ENCODE measurements at regions not wholly inside any gene's neighbourhood (a gene's known extent, or its start where the extent isn't known, plus 50 kb on each side); places are given as distances from the start of the nearest gene placed in this dataset.

DNA sequence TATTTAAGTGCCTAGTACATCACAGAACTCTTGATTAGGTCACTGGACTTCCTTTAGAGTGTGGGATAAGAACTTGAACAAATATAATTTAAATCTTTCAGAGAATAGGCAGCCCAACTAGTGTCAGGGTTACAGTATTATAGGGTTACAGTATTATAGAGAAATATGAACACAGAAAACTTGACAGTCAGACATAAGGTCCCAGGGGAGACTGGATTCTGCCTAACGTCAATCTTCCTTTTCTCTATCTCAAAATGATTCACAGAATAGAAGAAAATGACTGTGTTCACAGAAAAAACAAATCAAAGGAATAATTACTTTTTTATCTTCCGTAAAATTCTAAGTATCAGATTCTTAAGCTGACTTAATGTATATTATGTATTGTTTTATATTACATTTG is 623.8 kb downstream of the HTR1B start:
- POLR2A ChIA-PET: no interaction called here
- DNase-seq: no peak
- CTCF ChIA-PET: no interaction called here
- Mint-ChIP-seq H3K27ac (ENCODE audit: unreplicated experiment) (no peak overlapping the region), H3K4me3 (ENCODE audit: unreplicated experiment) (no peak overlapping the region), H3K36me3 (ENCODE audit: insufficient read depth, unreplicated experiment) (no peaks in the 10 kb centered on the region), H3K4me1 (ENCODE audit: low read depth, unreplicated experiment) (no peaks in the 10 kb centered on the region), H3K27me3 (ENCODE audit: insufficient read depth, unreplicated experiment) (no peaks in the 10 kb centered on the region), H3K9me3 (ENCODE audit: unreplicated experiment) (peaks cover 8% of the 10 kb centered on the region)
- Histone ChIP-seq H3K9me3 (no peaks in the 10 kb centered on the region), H3K4me1 (no peaks in the 10 kb centered on the region), H3K4me3 (ENCODE audit: low read depth, low read length) (no peak overlapping the region), H3K27me3 (replicated peaks; ENCODE audit: control insufficient read depth, insufficient read depth, low read length) (no peaks in the 10 kb centered on the region), H3K36me3 (ENCODE audit: control insufficient read depth, insufficient read depth, low read length) (no peaks in the 10 kb centered on the region)
- intact Hi-C loops (cut with micrococcal nuclease; ENCODE audit: unreplicated experiment): no loop called here
- TF ChIP-seq, protein P1, sequence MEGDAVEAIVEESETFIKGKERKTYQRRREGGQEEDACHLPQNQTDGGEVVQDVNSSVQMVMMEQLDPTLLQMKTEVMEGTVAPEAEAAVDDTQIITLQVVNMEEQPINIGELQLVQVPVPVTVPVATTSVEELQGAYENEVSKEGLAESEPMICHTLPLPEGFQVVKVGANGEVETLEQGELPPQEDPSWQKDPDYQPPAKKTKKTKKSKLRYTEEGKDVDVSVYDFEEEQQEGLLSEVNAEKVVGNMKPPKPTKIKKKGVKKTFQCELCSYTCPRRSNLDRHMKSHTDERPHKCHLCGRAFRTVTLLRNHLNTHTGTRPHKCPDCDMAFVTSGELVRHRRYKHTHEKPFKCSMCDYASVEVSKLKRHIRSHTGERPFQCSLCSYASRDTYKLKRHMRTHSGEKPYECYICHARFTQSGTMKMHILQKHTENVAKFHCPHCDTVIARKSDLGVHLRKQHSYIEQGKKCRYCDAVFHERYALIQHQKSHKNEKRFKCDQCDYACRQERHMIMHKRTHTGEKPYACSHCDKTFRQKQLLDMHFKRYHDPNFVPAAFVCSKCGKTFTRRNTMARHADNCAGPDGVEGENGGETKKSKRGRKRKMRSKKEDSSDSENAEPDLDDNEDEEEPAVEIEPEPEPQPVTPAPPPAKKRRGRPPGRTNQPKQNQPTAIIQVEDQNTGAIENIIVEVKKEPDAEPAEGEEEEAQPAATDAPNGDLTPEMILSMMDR (IDR thresholded peaks at IDR 0.05; ENCODE audit: insufficient read depth in 1 of 2, low read depth in 1 of 2, low read length in 1 of 2, severe bottlenecking in 1 of 2, unreplicated experiment in 1 of 2): no peak
- BruUV-seq (replicated peaks): no TSS peak

DNA sequence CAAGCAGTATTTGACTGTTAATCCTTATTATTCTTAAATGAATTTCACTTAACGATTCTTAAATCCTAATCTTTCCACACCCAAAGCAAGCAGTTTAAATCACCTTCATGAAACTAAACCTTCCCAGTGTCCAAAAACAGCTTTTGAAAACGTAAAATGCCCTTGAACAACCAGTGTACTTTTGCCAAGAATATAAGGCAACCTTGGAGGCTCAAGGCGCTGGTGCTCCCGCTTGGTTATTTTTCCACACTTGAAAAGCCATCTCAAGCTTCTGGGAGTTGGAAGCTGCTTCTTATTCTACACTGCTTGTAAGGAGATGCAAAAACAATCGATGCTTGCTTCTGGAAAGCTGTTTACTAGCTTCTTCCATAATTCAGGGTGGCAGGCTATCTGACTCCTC is 625.7 kb downstream of the HTR1B start:
- Mint-ChIP-seq H3K9me3 (ENCODE audit: unreplicated experiment) (no peaks in the 10 kb centered on the region), H3K36me3 (ENCODE audit: insufficient read depth, unreplicated experiment) (no peaks in the 10 kb centered on the region), H3K4me3 (ENCODE audit: unreplicated experiment) (no peak overlapping the region), H3K4me1 (ENCODE audit: low read depth, unreplicated experiment) (no peaks in the 10 kb centered on the region), H3K27ac (ENCODE audit: unreplicated experiment) (no peak overlapping the region), H3K27me3 (ENCODE audit: insufficient read depth, unreplicated experiment) (no peaks in the 10 kb centered on the region)
- H3K9me3 ChIP-seq: no peaks in the 10 kb centered on the region
- intact Hi-C loops (cut with micrococcal nuclease; ENCODE audit: unreplicated experiment): no loop called here
- ChIA-PET CTCF (no interaction called here), POLR2A (no interaction called here)
- no peaks in the 10 kb centered on the region for H3K4me1 ChIP-seq
- TF ChIP-seq, protein P1 (IDR thresholded peaks at IDR 0.05; ENCODE audit: insufficient read depth in 1 of 2, low read depth in 1 of 2, low read length in 1 of 2, severe bottlenecking in 1 of 2, unreplicated experiment in 1 of 2): no peak
- no TSS peak for BruUV-seq (replicated peaks)
- H3K4me3 ChIP-seq (ENCODE audit: low read depth, low read length): no peak overlapping the region
- no peak for DNase-seq
- H3K27me3 ChIP-seq (replicated peaks; ENCODE audit: control insufficient read depth, insufficient read depth, low read length): no peaks in the 10 kb centered on the region
- no peaks in the 10 kb centered on the region for H3K36me3 ChIP-seq (ENCODE audit: control insufficient read depth, insufficient read depth, low read length)

DNA sequence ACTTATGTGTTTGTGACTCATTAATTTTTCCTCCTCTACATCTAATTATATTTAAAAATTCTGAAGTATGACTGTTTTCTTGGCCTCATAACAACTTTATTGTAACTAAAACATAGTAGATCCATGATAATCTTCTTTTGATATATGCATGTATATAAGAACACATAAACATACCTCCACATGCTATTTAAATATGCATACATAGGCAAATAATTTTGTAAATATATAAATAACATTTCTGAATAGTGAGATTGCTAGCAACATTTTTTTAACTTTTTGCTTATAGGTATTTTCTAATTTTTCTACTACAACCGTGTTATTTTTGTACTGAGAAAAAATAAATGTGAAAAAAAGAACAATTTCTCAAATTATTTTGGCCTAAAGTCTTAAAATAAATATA is 627.6 kb downstream of the HTR1B start:
- H3K4me1 Mint-ChIP-seq (ENCODE audit: low read depth, unreplicated experiment): no peaks in the 10 kb centered on the region
- Histone ChIP-seq H3K4me3 (ENCODE audit: low read depth, low read length) (no peak overlapping the region), H3K4me1 (no peaks in the 10 kb centered on the region), H3K36me3 (ENCODE audit: control insufficient read depth, insufficient read depth, low read length) (no peaks in the 10 kb centered on the region), H3K27me3 (replicated peaks; ENCODE audit: control insufficient read depth, insufficient read depth, low read length) (no peaks in the 10 kb centered on the region), H3K9me3 (no peaks in the 10 kb centered on the region)
- ChIA-PET CTCF (no interaction called here), POLR2A (no interaction called here)
- TF ChIP-seq, protein P1 (IDR thresholded peaks at IDR 0.05; ENCODE audit: insufficient read depth in 1 of 2, low read depth in 1 of 2, low read length in 1 of 2, severe bottlenecking in 1 of 2, unreplicated experiment in 1 of 2): no peak
- no peaks in the 10 kb centered on the region for H3K27me3 Mint-ChIP-seq (ENCODE audit: insufficient read depth, unreplicated experiment)
- intact Hi-C loops (cut with micrococcal nuclease; ENCODE audit: unreplicated experiment): no loop called here
- H3K4me3 Mint-ChIP-seq (ENCODE audit: unreplicated experiment): no peak overlapping the region
- DNase-seq: no peak
- no peaks in the 10 kb centered on the region for H3K9me3 Mint-ChIP-seq (ENCODE audit: unreplicated experiment)
- BruUV-seq (replicated peaks): no TSS peak
- no peaks in the 10 kb centered on the region for H3K36me3 Mint-ChIP-seq (ENCODE audit: insufficient read depth, unreplicated experiment)
- H3K27ac Mint-ChIP-seq (ENCODE audit: unreplicated experiment): no peak overlapping the region
